Embryonic facial prominence (tissue), 1 donor: ENCODE measurements at regions not wholly inside any gene's neighbourhood (a gene's known extent, or its start where the extent isn't known, plus 50 kb on each side); places are given as distances from the start of the nearest gene placed in this dataset.
"Not testable (repeated sequence)": the region's sequence is repeated elsewhere in the genome, so short reads cannot be mapped to it uniquely, and the experiment has no call there.

Source experiments
- DNase-seq: peaks from one replicate; pipeline ENCODE4 v3.0.0-alpha.2; 2016; ENCODE audit errors: extremely low spot score

DNA sequence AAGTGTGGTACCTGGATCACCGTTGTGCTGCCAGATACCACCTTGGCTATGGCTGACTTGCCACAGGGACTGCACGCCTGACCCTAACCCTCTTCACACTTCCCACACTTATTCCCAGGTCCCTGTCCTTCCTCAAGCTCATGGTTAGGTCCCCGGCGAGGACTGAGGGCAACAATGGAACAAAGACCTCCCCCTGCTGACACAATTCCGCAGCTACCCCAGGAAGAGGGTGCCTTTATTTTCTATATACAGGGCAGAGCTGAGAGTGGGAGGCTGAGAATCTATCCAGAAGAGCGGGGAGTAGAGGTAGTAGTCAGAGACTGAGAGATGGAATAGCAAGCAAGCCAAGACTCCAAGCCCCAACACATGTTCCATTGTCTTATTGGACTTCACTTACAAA, 118.1 kb upstream of the SEM1 start:
- DNase-seq, result no peak

DNA sequence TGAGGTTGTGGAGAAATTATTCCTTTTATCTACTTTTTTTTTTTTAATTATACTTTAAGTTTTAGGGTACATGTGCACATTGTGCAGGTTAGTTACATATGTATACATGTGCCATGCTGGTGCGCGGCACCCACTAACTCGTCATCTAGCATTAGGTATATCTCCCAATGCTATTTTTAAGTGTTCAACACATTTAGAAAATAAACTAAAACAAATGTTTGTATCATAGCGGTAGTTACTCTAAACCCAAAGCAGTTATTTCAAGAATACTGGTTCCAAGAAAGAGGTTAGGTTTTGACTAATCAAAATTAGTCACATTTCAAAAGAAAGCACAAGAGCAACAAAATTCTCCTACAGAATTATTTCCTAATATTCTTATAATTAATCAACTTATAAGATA, 119.5 kb upstream of the SEM1 start:
- DNase-seq, result not testable (repeated sequence)

DNA sequence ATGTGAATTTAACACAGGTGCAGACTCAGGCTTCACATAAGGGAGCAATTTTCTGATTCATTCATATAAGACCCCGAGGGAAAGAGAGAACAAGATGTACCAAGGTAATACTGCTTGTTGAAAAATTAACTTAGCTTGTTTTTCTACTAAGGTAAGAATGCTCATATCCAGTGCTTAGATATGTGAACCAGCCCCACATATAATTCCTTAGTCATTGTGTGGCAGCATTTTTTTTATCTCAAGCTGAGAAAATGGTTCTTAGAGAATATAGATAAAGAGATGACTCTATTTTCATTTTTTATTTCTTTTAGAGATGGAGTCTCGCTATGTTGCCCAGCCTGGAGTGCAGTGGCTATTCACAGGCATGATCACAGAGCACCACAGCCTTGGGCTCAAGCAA, 121.8 kb upstream of the SEM1 start:
- DNase-seq, result no peak

DNA sequence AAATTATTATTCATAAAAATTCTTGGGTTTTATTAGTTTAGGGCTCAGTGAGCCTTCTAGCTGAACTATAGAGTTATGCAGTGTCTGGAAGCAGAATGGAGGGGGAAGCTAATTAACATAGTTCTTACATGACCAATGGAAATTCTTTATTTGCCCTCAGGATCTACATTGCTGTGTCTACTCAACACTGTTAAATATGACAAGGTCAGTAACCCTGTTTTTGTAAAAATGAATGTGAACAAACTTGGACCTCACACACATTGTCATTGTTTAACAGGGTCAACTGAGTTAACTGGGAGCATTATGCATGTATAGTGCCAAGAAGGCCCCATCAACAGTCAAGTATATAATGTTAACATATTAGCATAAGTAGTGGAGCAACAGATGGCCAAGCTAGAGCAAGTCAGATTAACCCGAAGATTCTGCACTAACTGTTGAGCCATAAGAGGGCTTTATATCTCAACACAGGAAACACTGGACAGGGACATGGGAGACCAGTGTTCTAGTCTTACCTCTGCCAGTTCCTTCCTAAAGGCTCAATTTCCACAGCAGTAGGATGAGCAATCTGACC, 122.5 kb upstream of the SEM1 start:
- no peak for DNase-seq

DNA sequence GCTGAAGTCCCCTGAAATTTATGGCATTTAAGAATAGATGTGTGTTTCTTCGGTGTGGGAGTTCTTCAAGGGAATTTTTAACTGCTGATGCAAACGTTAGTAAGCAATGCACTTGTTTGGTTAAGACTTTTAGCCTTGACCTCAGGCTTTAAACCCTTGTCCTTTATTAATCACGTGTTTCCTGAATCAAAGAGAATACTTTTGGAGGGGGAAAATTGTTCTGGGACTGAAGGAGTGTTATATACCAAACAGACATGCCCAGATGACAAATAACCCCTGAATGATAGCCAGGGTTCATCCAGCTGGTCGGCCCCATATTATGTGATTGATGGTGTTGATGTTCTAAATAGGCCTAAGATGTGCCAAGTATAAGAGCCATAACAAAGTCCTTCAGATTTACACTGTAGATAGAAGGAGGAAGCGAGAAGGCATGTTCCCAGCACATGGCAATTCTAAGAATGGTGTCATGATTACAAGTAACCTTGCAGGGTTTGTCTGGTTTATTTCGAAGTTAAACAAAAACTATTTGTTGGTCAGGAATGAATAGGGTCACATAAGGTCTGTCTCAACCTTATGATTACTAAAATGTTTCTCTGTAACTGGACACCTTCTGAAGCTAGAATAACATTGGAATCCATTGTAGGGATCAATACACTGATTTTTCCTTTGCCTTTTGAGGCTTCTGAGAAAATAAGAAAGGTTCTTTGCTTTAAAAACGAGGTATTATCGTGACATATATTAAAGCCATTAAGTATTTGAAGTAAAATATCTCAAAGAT, 124.2 kb upstream of the SEM1 start:
- DNase-seq, result no peak

DNA sequence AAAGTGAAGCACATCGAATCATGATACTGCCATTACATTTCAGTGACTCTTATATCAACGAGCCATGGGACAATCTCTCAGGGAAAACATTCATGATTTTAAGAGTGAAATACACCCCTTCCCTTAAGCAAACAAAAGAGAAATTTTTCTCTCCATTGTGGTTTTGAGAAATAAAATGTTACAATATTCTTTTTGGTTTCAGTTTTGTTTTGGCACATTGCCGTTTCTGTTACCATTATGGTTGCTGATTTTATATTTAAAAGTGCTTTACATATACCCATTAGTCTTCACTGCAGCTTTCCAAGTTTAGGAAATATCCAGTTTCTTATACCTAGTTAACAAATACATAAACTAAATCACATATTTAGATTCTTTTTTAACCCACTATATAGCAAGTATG, 126.8 kb upstream of the SEM1 start:
- no peak for DNase-seq

DNA sequence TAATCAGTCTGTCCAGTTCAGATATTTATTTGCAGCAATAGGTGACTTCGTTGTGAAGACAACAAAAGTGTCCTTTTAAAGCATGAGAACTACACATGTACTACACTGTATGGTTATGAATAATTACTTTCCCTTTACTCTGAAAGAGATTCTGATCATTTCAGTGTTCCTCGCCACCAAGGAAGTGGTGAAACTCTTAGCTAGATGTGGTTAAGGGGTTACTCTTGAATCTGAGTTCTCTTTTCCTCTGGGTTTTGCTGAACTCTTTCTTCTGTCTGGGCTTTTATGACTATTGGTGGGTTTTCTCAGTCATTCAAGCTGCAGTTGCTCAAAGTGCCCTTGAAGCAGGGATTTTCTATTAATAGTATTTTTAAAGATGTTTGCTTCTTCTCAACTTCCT, 127.9 kb upstream of the SEM1 start:
- no peak for DNase-seq

DNA sequence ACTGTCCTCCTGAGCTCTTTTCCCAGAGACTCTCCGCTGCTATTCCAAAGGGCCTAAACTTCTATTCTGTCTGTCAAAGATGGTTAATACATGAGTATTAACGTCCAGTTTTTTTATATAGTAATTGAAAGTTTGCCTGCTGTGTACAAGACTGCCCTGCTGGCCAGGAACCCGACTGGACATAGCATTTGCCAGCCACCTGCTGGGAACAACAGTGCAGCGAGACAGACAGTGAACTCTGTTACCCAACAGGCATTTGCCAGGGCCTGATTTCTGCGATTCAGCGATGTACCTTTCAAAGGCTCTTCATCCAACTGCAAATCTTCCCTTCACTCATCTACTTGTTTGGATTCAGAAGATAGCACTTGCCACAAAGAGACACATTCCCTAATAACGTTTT, 128.8 kb upstream of the SEM1 start:
- no peak for DNase-seq

DNA sequence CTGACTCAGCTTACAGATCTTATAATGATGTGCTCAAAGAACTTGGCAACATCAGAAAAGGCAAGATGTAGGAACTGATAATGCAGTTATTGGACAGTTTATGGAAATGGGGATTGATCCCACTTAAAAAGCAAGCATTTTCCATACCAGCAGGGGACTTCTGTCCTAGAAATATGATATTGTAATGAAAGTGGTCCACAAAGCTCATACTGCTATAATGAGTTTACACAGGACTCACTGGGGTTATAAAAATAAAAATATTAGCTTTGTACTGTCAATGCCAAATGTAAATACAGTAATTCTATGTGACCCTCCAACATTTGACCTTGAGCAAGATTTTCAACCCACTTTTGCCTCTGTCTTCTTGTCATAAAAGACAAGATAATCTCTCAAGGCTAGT, 145.5 kb upstream of the SEM1 start:
- DNase-seq, result no peak

DNA sequence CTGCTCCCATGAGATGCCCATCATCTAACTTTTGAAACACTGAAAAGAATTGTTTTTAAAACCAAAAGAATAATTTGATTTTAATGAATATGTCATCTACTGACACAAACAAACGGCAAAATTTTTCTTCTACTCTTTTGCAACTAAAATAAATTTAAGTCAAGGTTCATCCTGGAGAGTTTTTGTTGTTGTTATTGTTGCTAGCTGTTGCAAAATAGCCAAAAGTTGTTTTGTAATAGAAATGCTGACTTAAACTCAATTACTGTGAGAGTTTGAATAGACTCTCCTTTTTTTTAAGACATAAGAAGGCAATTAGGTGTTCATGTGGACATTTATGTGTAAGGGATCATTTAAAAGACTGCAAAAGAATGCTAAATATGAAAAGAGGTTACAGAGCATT, 146.0 kb upstream of the SEM1 start:
- no peak for DNase-seq

DNA sequence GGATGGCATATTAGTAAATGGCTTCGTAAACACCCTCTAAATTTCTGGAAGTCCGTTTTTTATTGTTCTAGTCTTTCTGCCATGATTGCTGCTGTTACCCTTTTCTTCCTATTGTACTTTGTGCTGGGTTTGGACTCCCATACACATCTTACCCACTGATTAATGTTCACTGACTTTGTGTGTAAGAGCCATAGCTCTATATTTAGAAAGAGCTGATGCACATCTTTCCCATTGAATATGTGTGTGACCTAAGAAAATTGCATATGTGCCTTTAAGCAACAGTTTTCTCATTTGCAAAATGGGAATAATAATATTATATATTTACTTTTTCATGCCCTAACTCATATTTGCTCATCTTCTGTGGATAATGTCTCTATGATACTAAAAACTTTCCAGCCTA, 135.8 kb upstream of the DLX6 start:
- DNase-seq, result no peak

DNA sequence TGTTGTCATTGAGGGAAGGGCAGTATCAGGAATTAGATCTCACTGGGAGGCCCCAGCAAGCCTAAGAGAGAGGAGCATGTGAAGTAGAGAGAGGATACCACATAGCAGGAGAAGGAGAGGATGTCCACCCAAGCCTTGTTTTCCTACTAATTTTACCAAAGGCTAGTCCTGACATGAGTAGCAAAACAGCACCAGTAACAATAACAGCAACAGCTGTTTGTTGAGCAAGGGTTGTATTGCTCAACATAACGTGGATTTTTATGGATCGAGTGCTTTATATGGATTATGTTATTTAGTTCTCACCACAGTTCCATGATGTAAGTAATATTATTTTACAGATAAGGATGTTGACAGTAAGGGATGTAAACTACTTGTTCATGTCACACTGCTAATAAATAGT, 135.2 kb upstream of the DLX6 start:
- no peak for DNase-seq

DNA sequence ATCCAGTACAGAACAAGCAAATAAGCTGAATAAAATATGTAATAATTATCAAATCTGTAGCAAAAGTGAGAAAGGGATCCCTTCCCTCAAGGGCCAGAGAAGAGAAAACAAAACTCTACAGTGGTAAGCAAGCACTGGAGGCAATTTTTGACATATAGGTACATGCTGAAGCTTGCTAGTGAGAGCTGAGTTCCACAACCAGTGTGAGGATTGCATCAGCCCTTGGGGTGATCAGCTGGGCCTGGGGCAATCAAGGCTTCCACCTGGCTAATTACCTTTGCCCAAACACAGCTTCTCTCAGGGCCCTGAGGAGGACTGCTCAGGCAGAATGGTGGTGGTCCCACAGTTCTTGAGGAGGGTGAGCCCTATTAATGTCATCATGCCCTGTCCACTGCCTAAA, 134.4 kb upstream of the DLX6 start:
- DNase-seq, result no peak

DNA sequence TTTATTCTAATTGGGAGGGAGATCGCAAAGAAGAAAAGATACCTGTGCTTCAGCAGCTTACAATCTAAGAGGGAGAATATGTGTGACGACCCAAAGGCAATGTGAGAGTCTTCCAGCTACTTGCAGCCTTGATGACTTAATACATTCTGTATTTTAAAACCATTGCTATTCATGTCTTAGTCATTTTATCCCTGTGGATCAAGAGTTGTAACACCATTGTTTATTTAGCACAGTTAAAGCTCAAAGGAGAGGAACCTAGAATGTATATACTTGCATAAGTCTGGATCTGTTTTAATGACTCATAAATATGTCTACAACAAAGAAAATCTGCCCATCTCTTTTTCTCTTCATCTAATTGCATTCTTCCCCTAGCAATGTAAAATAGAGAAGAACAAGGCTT, 117.9 kb upstream of the DLX6 start:
- DNase-seq, result no peak

DNA sequence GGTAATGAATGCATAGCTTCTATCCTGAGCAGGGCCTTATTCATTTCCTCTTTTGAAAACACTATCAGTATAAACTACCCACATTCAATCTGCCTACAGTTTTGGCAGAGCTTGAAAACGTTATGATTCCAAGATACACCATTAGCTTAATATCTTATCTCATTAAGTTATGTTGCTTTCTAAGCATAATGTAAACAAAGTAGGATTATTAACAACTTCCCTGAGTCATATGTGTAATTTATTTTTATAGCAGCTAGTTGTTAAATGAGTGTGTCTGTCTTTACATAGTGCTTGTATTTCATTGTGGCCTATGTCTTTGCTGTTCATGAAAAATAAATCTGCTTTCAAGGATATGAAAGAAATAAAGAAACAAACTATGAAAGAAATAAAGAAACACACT, 106.2 kb upstream of the DLX6 start:
- DNase-seq, result no peak

DNA sequence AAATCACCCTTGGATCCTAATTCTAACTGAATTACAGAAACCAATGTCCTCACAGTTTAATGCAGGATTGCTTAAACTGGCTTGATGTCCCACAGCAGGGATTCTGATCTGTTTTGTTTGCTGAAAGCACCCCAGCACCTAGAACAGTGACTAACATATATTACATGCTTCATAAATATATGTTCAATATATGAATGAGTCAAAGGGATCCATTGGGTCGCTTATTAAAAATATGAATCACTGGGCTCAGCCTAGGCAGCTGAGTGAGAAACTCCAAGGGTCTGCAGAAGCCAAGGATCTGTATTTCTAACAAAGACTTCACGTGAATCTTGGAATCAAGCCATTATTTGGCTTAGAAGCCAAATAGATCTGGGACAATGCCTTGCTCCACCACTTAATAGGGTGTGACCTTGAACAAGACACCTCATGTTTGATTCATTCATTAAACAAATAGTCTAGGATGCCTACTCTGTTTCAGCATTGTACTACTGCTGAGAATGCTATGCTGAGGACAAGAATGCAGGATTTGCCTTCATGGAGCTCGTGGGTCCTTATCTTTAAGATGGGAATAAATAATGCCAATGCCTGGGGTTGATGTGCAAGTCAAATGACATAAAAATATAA, 103.4 kb upstream of the DLX6 start:
- DNase-seq, result no peak

DNA sequence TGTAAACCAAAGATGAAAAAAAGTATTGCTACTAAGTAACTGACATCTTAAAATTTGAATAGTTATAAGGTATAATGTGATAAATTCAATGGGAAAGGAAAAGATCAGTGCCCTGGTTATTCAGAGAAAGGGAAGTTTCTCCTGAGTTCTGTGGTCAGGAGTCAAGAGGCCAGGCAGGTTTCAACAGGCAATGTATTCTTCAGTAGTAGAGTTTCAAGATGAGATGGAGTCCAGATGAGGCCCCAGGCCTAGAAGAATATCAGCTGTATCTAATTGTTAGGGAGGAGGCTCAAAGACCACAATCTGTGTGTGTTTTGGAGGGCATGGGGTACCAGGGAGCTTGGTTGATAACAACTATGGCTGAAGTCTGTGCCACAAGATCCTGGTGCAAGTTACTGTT, 101.4 kb upstream of the DLX6 start:
- DNase-seq, result no peak

DNA sequence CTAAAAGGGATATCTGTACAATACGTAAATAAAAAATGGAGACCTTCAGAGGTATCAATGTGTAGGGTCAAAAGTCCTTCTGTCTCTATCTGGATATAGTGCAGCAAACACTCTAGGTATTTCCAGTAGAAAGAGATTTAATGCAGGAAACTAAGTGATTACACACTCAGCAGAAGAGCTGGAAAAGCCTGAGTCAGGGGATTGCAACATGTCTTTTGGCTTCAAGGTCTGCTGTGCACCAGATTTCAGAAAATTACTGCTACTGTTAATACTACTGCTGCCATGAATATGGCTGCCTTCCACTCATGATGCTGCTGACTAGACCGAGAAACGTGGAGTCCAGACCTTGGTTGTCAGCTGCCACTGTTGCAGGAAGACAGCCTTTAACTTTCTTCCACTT, 94.9 kb upstream of the DLX6 start:
- no peak for DNase-seq

DNA sequence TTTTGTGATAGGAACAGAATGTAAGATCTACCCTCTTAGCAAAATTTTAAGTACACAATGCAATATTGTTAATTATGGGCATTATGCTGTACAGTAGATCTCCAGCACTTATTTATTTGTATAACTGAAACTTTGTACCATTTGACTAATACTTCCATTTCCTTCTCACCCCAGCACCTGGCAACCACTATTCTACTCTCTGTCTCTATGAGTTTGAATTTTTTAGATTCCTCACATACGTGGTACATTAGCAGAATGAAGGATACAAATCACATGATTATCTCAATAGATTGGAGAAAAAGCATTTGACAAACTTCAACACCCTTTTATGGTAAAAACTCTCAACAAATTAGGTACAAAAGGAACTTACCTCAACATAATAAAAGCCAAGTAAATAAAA, 90.3 kb upstream of the DLX6 start:
- DNase-seq, result no peak

DNA sequence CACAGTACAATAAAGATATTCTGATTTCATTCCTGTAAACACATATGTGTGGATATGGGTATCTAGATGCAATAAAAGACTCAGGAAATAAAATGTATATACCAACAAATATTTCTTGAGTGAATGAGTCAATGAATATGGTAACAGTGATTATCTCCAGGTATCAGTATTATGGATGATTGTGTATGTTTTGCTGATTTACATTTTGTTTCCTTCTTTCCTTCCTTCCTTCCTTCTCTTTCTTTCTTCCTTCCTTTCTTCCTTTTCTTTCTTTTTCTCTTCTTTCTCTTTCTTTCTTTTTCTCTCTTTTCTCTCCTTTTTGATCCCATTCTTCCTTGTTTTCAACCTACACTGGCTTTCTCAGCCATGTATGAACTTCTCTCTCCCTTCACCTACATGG, 85.3 kb upstream of the DLX6 start:
- no peak for DNase-seq

DNA sequence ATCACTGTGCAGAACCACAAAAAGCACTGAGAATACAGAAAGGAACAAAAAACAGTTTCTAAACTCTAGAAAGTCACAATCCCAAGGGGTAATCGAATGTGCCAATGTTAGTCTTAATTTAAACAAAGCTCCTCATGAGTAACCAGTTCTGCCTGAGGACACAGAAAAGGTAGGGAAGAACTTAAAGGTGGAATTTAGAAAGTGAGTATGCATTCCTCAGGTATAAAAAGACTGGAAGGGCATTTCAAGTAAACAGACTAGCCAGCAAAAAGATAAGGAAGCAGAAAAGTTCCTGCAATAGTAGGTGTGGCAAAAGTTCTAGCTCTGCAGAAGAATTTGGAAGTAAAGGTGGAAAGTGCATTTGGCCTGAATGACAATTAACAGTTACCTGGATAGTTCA, 84.6 kb upstream of the DLX6 start:
- DNase-seq, result no peak

DNA sequence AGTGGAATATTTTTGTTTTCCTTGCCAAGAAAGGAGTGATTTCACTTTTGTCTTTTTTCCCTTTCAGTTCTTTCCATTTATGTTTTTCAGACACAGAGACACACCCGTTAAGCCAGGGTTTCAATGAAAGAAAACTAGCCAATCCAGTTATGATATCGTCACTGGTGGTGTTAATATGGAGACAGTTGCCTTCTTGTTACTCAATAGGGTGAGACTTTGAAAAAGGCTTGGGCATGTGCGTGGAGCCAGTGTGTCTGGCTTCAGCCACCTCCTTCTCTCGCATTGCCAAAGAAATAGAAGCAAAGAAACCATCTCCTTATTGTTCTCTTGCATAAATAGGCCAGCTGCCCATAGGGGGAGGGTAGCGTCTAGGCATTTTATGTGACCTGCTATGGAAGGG, 84.1 kb upstream of the DLX6 start:
- DNase-seq, result no peak

DNA sequence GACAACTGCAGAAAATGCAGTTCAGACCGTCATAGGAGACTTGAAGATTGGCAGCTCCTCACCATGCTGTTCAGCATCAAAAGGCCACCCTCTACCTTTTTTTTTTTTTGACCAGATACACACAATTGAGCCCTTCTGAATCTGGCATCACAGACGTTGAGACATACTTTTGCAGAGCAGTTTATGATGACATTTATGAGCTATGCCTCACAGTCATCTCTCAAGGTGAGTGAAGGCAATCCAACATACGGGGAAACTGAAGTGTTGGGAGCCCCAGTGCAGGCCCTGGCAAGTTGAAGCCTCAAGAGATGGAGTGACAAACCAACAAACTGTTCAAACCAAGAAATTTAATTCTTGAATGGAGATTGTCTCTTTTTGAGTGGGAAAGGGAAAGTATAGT, 83.6 kb upstream of the DLX6 start:
- DNase-seq, result no peak

DNA sequence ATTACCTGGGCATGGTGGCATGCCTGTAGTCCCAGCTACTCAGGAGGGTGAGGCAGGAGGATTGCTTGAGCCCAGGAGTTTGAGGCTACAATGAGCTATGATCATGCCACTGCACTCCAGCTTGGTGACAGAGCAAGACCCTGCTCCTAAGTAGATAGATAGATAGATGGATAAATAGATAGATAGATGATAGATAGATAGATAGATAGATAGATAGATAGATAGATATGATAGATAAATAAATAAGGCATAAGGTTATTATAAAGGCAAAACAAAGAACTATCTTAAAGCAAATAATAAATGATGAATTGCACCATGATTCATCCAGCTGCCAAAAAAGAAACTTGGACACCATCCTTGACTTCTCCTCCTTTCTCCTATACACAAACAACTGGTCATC, 82.0 kb upstream of the DLX6 start:
- not testable (repeated sequence) for DNase-seq
